DOHH2 (cell line): ENCODE measurements at regions not wholly inside any gene's neighbourhood (a gene's known extent, or its start where the extent isn't known, plus 50 kb on each side); places are given as distances from the start of the nearest gene placed in this dataset.

Experiments used
- H3F3A ChIP-seq: fragments of 200-600 bp; sonication (generic), shearing (Covaris generic); 2 replicates; pipeline ENCODE4 v1.6.0; 2016; ENCODE audit warnings: antibody characterized with exemption, mild to moderate bottlenecking; ENCODE audit not compliant: control insufficient read depth, insufficient read depth
- H3K27ac ChIP-seq: fragments of 200-600 bp; sonication (generic); 2 replicates; pipeline ENCODE4 v1.5.1; 2014; ENCODE audit warnings: low read depth, mild to moderate bottlenecking, low read length, moderate library complexity
- H3K27me3 ChIP-seq: fragments of 200-600 bp; sonication (generic); 2 replicates; pipeline ENCODE4 v1.6.1; 2014; ENCODE audit warnings: mild to moderate bottlenecking, low read length, mixed read lengths; ENCODE audit not compliant: control insufficient read depth
- H3K36me3 ChIP-seq: fragments of 200-600 bp; sonication (generic); 2 replicates; pipeline ENCODE4 v1.6.1; 2014; ENCODE audit warnings: mild to moderate bottlenecking, low read length, moderate library complexity, mixed read lengths; ENCODE audit not compliant: control insufficient read depth
- H3K4me1 ChIP-seq: fragments of 200-600 bp; sonication (generic); 2 replicates; pipeline ENCODE4 v1.6.1; 2014; ENCODE audit warnings: mild to moderate bottlenecking, low read length, mixed read lengths; ENCODE audit not compliant: control insufficient read depth
- H3K4me2 ChIP-seq: fragments of 200-600 bp; sonication (generic); 2 replicates; pipeline ENCODE4 v1.6.0; 2014; ENCODE audit warnings: mild to moderate bottlenecking, low read length, moderate library complexity
- H3K4me3 ChIP-seq: fragments of 200-600 bp; sonication (generic); 2 replicates; pipeline ENCODE4 v1.5.1; 2014; ENCODE audit warnings: mild to moderate bottlenecking, low read length, mixed read lengths
- H3K79me2 ChIP-seq: fragments of 200-600 bp; sonication (generic); 2 replicates; pipeline ENCODE4 v1.6.1; 2014; ENCODE audit warnings: mild to moderate bottlenecking, low read length, mixed read lengths; ENCODE audit not compliant: control insufficient read depth
- H3K9me2 ChIP-seq: fragments of 200-600 bp; sonication (generic); replicated peaks from 2 replicates; pipeline ENCODE4 v1.6.1; 2014; ENCODE audit warnings: mild to moderate bottlenecking, low read length, mixed read lengths; ENCODE audit not compliant: control insufficient read depth
- H3K9me3 ChIP-seq: fragments of 200-600 bp; sonication (generic); 2 replicates; pipeline ENCODE4 v1.6.1; 2014; ENCODE audit warnings: antibody characterized with exemption, low read length, mixed read lengths; ENCODE audit not compliant: control insufficient read depth, insufficient read depth
- H4K20me1 ChIP-seq: fragments of 200-600 bp; sonication (generic); 2 replicates; pipeline ENCODE4 v1.6.0; 2014; ENCODE audit warnings: low read depth, mild to moderate bottlenecking, antibody characterized with exemption, low read length, moderate library complexity; ENCODE audit not compliant: control insufficient read depth, insufficient read depth
- CTCF ChIP-seq: fragments of 200-600 bp; sonication (generic); IDR thresholded peaks from one replicate; pipeline ENCODE4 v1.5.1; 2014; ENCODE audit warnings: antibody characterized with exemption, mild to moderate bottlenecking, low read depth, low read length; ENCODE audit not compliant: poor library complexity, severe bottlenecking
- EZH2phosphoT487 ChIP-seq: fragments of 200-600 bp; sonication (generic); IDR thresholded peaks from 2 replicates; pipeline ENCODE4 v1.6.1; 2017; ENCODE audit warnings: borderline replicate concordance, mild to moderate bottlenecking, antibody characterized with exemption, low read length, moderate library complexity, mixed read lengths

DNA sequence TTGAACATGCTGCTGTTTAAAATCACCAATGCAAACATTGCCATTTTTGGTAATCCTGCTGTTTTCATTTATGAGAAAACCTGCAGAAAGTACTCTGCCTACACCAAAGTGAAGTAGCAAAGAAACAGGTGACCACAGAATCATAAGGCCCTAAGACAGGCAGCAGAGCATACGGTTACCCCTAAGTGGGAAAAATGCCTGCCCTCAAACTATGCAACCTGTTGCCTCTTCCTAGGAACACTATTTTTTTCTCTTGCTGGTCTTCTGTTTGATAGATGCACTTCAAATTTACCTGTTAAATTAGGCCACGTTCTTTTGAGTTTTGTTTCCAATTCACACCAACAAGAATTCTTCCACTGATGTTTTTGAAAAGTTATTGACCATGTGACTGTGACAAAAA is 89.5 kb upstream of the RAB4A start:
- Histone ChIP-seq H3K9me2 (no peaks in the 10 kb centered on the region), H3F3A (no peaks in the 10 kb centered on the region), H3K4me3 (no peak overlapping the region), H3K4me2 (no peak overlapping the region), H4K20me1 (no peaks in the 10 kb centered on the region), H3K36me3 (no peaks in the 10 kb centered on the region), H3K79me2 (no peaks in the 10 kb centered on the region), H3K9me3 (no peaks in the 10 kb centered on the region), H3K27me3 (no peaks in the 10 kb centered on the region), H3K4me1 (no peaks in the 10 kb centered on the region), H3K27ac (no peak overlapping the region)
- TF ChIP-seq CTCF (no peak), EZH2phosphoT487 (no peak)

GRCh38 chr1:229183588-229183987 is 87.3 kb upstream of the RAB4A start:
- Histone ChIP-seq H3K4me2 (no peak overlapping the region), H3K36me3 (no peaks in the 10 kb centered on the region), H3F3A (no peaks in the 10 kb centered on the region), H4K20me1 (no peaks in the 10 kb centered on the region), H3K4me1 (no peaks in the 10 kb centered on the region), H3K27me3 (no peaks in the 10 kb centered on the region), H3K79me2 (no peaks in the 10 kb centered on the region), H3K27ac (no peak overlapping the region), H3K9me2 (no peaks in the 10 kb centered on the region), H3K9me3 (no peaks in the 10 kb centered on the region), H3K4me3 (no peak overlapping the region)
- TF ChIP-seq CTCF: no peak
- TF ChIP-seq EZH2phosphoT487: no peak

- H3K9me3 ChIP-seq: no peaks in the 10 kb centered on the region
- no peaks in the 10 kb centered on the region for H3K36me3 ChIP-seq
- H4K20me1 ChIP-seq: no peaks in the 10 kb centered on the region
- H3K9me2 ChIP-seq: no peaks in the 10 kb centered on the region
- no peaks in the 10 kb centered on the region for H3F3A ChIP-seq
- no peaks in the 10 kb centered on the region for H3K79me2 ChIP-seq
- no peak overlapping the region for H3K4me3 ChIP-seq
- TF ChIP-seq EZH2phosphoT487 (no peak), CTCF (no peak)
- H3K27me3 ChIP-seq: no peaks in the 10 kb centered on the region
- no peak overlapping the region for H3K27ac ChIP-seq
- H3K4me2 ChIP-seq: no peak overlapping the region
- no peaks in the 10 kb centered on the region for H3K4me1 ChIP-seq
Measured at GRCh38 chr1:229184066-229184465, 86.8 kb upstream of the RAB4A start.

- Histone ChIP-seq H3K4me1 (no peaks in the 10 kb centered on the region), H3K27ac (no peak overlapping the region), H3K27me3 (peaks cover 7% of the 10 kb centered on the region), H4K20me1 (no peaks in the 10 kb centered on the region), H3K9me3 (no peaks in the 10 kb centered on the region), H3F3A (no peaks in the 10 kb centered on the region), H3K4me3 (no peak overlapping the region), H3K9me2 (no peaks in the 10 kb centered on the region), H3K79me2 (no peaks in the 10 kb centered on the region), H3K36me3 (no peaks in the 10 kb centered on the region), H3K4me2 (no peak overlapping the region)
- TF ChIP-seq EZH2phosphoT487 (no peak), CTCF (no peak)
Measured at GRCh38 chr1:229185963-229186362, 84.9 kb upstream of the RAB4A start.
